ENCODE measurements at regions not wholly inside any gene's neighbourhood (a gene's known extent, or its start where the extent isn't known, plus 50 kb on each side); places are given as distances from the start of the nearest gene placed in this dataset.

DNA sequence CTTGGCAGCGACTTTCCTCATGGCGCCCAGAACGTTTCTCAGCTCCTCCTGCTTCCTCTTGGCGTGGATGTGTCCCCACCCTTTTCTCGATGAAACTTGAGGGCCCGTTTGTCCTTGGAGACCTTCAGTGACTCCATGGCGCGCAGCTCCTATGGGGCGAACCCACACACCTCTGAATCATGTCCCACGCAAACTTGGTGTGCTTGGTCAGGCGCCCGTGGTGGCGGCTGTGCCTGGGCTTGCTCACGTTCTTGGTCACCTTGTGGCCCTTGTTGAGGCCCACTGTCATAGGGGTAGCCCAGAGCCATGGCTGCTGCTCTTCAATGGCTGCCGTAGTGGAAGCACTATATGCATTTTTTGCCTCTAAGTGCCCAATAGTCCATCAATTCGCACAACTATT, 117.5 kb upstream of the FOXP2 start:
- intact Hi-C loops (cut with DNase I; ENCODE audit: low total_unique reads): no loop called here
- H3K4me3 ChIP-seq (ENCODE audit: low read depth, poor library complexity, severe bottlenecking): no peak overlapping the region
- DNase-seq (ENCODE audit: low spot score in 2 of 2): no peak
- TF ChIP-seq, protein P1, sequence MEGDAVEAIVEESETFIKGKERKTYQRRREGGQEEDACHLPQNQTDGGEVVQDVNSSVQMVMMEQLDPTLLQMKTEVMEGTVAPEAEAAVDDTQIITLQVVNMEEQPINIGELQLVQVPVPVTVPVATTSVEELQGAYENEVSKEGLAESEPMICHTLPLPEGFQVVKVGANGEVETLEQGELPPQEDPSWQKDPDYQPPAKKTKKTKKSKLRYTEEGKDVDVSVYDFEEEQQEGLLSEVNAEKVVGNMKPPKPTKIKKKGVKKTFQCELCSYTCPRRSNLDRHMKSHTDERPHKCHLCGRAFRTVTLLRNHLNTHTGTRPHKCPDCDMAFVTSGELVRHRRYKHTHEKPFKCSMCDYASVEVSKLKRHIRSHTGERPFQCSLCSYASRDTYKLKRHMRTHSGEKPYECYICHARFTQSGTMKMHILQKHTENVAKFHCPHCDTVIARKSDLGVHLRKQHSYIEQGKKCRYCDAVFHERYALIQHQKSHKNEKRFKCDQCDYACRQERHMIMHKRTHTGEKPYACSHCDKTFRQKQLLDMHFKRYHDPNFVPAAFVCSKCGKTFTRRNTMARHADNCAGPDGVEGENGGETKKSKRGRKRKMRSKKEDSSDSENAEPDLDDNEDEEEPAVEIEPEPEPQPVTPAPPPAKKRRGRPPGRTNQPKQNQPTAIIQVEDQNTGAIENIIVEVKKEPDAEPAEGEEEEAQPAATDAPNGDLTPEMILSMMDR (IDR thresholded peaks at IDR 0.05): no peak
- no peak for TF ChIP-seq POLR2A (IDR thresholded peaks at IDR 0.05)
- 93 to 97% methylated on average over 16 of the region's 16 CpGs for WGBS, 2 donors

DNA sequence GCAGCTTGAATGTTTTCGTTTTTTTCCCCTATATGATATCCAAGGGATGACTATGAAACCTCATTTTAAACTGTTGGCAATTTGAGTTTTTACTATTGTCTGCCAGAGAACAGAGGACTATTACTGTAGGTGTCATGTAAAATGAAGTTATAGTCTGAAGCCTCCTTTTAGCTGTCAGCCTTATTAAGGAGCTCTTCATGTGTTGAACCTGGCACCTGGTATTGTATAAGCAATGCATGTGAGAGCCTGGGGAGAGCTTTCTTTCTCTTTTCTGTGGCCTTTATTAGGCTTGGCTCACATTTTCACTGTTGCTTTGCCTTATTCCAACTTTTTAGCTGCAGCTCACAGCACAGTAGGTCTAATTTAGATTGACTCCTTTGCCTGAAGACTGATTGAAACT, 119.1 kb upstream of the FOXP2 start:
- no peak for DNase-seq (ENCODE audit: low spot score in 2 of 2)
- 77 to 80% methylated on average over 1 of the region's 1 CpG for WGBS, 2 donors
- intact Hi-C loops (cut with DNase I; ENCODE audit: low total_unique reads): no loop called here

DNA sequence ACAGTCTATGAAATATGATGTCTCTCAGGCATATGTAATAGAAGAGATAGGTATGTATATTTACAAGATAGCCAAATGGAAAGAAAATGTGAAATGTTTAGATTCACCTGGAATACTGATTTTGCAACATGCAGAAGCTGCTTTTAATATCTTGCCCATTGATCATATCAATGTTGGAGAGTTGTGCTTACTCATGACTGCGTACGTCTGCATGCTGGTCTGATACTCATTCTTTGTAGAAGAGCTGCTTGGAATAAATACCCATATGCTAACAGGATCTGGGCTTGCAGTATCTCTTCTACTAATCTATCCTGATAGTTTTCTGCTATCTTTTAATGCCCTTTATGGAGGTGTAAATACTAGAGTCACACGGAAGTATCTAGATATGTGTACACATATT, 120.6 kb upstream of the FOXP2 start:
- WGBS, 2 donors: 71 to 82% methylated on average over 3 of the region's 3 CpGs
- intact Hi-C loops (cut with DNase I; ENCODE audit: low total_unique reads): no loop called here
- no peak overlapping the region for H3K4me3 ChIP-seq (ENCODE audit: low read depth, poor library complexity, severe bottlenecking)
- TF ChIP-seq, protein P1 (IDR thresholded peaks at IDR 0.05): no peak
- TF ChIP-seq POLR2A (IDR thresholded peaks at IDR 0.05): no peak
- no peak for DNase-seq (ENCODE audit: low spot score in 2 of 2)

More for the DNA sequence above, 119.1 kb upstream of the FOXP2 start:
- TF ChIP-seq POLR2A (IDR thresholded peaks at IDR 0.05): no peak
- no peak overlapping the region for H3K4me3 ChIP-seq (ENCODE audit: low read depth, poor library complexity, severe bottlenecking)

DNA sequence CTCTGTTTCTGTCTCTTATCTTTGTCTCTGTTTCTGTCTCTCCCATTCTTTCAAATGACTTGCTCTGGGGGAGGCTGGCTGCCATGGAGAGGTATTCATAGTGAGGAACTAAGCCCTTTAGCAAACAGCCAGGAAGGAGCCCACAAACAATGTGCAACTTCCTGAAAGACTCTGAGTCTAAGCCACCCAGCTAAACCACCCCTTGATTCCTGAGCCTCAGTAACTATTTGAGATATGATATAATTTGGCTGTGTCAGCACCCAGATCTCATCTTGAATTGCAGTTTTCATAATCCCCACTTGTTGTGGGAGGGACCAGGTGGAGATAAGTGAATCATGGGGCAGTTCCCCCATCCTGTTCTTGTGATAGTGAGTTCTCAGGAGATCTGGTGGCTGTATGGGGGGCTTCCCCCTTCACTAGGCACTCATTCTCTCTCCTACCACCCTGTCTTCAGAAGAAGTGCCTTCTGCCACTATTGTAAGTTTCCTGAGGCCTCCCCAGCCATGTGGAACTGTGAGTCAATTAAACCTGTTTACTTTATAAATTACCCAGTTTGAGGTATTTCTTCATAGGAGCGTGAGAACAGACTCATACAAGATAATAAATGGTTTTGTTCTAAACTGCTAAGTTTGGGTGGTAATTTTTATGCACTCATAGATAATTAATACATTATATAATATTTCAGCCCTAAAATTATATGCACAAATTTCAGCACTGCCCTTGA, 121.2 kb upstream of the FOXP2 start:
- TF ChIP-seq, protein P1 (IDR thresholded peaks at IDR 0.05): no peak
- TF ChIP-seq POLR2A (IDR thresholded peaks at IDR 0.05): no peak
- WGBS, 2 donors: 91 to 93% methylated on average over 1 of the region's 1 CpG
- H3K4me3 ChIP-seq (ENCODE audit: low read depth, poor library complexity, severe bottlenecking): no peak overlapping the region
- intact Hi-C loops (cut with DNase I; ENCODE audit: low total_unique reads): no loop called here
- DNase-seq (ENCODE audit: low spot score in 2 of 2): no peak

DNA sequence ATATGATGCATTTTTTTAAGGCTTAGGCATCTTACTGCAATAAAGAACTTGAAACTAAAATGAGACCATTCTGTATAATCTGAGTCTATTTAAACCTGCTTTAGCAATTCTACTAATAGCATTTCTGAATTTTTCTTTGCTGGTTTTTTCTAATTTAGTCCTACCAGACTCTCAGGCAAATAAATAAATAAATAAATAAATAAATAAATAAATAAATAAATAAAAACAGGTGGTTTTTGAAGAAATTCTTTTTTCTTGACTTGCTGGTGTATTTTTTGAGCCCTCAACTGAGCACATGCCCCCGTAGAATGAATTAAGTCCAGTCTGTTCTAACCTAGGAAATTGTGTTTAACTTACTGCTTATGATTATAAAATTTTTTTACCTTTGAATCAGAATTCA, 134.7 kb upstream of the FOXP2 start:
- no peak overlapping the region for H3K4me3 ChIP-seq (ENCODE audit: low read depth, poor library complexity, severe bottlenecking)
- 93 to 96% methylated on average over 1 of the region's 1 CpG for WGBS, 2 donors
- intact Hi-C loops (cut with DNase I; ENCODE audit: low total_unique reads): no loop called here
- TF ChIP-seq, protein P1 (IDR thresholded peaks at IDR 0.05): no peak
- no peak for TF ChIP-seq POLR2A (IDR thresholded peaks at IDR 0.05)
- DNase-seq (ENCODE audit: low spot score in 2 of 2): no peak

DNA sequence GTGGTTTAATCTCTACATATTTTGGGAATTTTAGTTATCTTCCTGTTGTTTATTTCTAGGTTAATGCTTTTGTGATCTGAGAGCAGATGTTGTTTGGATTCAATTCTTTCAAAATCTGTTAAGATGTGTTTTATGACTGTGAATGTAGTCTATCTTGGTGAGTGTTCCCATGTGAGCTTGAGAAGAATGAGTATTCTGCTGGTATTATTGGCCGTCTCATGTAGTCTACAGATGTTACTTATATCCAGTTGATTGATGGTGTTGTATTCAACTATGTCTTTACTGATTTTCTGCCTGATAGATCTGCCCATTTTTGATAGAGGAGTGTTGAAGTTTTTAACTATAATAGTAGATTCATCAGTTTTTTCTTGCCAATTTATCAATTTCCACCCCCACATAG, 141.4 kb upstream of the FOXP2 start:
- TF ChIP-seq, protein P1 (IDR thresholded peaks at IDR 0.05): no peak
- TF ChIP-seq POLR2A (IDR thresholded peaks at IDR 0.05): no peak
- H3K4me3 ChIP-seq (ENCODE audit: low read depth, poor library complexity, severe bottlenecking): no peak overlapping the region
- WGBS, 2 donors: 77 to 92% methylated on average over 1 of the region's 1 CpG
- intact Hi-C loops (cut with DNase I; ENCODE audit: low total_unique reads): no loop called here
- DNase-seq (ENCODE audit: low spot score in 2 of 2): no peak
